ENCODE measurements at regions not wholly inside any gene's neighbourhood (a gene's known extent, or its start where the extent isn't known, plus 50 kb on each side); places are given as distances from the start of the nearest gene placed in this dataset.

- TF ChIP-seq CTCF (IDR thresholded peaks at IDR 0.05) = no peak
- no peak for TF ChIP-seq EP300 (IDR thresholded peaks at IDR 0.05)
Measured at GRCh38 chr18:22685788-22686187, 247.3 kb upstream of the RBBP8 start.
